K562 (cell line): ENCODE measurements at regions not wholly inside any gene's neighbourhood (a gene's known extent, or its start where the extent isn't known, plus 50 kb on each side); places are given as distances from the start of the nearest gene placed in this dataset.

Experiments
- EHMT2 ChIP-seq: fragments of 450-650 bp; IDR thresholded peaks from 2 replicates; pipeline ENCODE4 v1.6.1; 2018; ENCODE audit warnings: antibody characterized with exemption
- EP300 ChIP-seq: IDR thresholded peaks from 2 replicates; pipeline ENCODE4 v1.6.1; 2012; ENCODE audit warnings: low read length, improper control_type of control experiment
- MAZ ChIP-seq, 2 experiments: fragments of 450-650 bp in 1 of 2; sonication (generic) in 1 of 2; formaldehyde crosslinking; IDR thresholded peaks in 1 of 2; conservative IDR thresholded peaks in 1 of 2; 2 replicates each; pipeline versions ENCODE4 v1.4.0 to v1.5.0; 2020; ENCODE audit warnings: mild to moderate bottlenecking in 1 of 2, missing genetic modification reagents in 1 of 2
- MTA3 ChIP-seq: fragments of 450-650 bp; formaldehyde crosslinking; IDR thresholded peaks from 2 replicates; pipeline ENCODE4 v1.6.1; 2017; ENCODE audit warnings: mild to moderate bottlenecking, borderline replicate concordance
- SREBF1 ChIP-seq: fragments of 150-350 bp; IDR thresholded peaks from 2 replicates; pipeline ENCODE4 v1.6.1; 2014; ENCODE audit warnings: antibody characterized with exemption, low read depth, low read length, borderline replicate concordance
- SRF ChIP-seq, 2 experiments: fragments of 250-450, 450-650 bp in 1 of 2; sonication (Bioruptor Pico) in 1 of 2; sonication (generic) in 1 of 2; formaldehyde crosslinking; IDR thresholded peaks; 2 replicates each; pipeline versions ENCODE4 v1.5.0 to v1.5.1; 2020 to 2022; ENCODE audit warnings: mild to moderate bottlenecking in 1 of 2, missing genetic modification reagents in 1 of 2
- TEAD4 ChIP-seq, 2 experiments: sonication (generic) in 1 of 2; formaldehyde crosslinking in 1 of 2; IDR thresholded peaks; 2 replicates each; pipeline versions ENCODE4 v1.6.1 to v1.8.0; 2012 to 2022; ENCODE audit warnings: borderline replicate concordance in 1 of 2, inconsistent platforms in 1 of 2, low read length in 1 of 2, mild to moderate bottlenecking in 1 of 2, missing genetic modification reagents in 1 of 2
- YY1 ChIP-seq, 3 experiments: IDR thresholded peaks; 2 replicates each; pipeline ENCODE4 v1.6.1; 2011; ENCODE audit warnings: low read length in 2 of 3, mild to moderate bottlenecking in 2 of 3, moderate library complexity in 2 of 3, borderline replicate concordance in 1 of 3, control low read depth in 1 of 3, low read depth in 1 of 3; ENCODE audit not compliant: insufficient read depth in 3 of 3, insufficient replicate concordance in 2 of 3, control insufficient read depth in 1 of 3, insufficient read length in 1 of 3; ENCODE audit errors: extremely low read depth in 1 of 3
- ZC3H8 ChIP-seq: fragments of 450-650 bp; IDR thresholded peaks from 2 replicates; pipeline ENCODE4 v1.6.1; 2017
- ZNF780A ChIP-seq: fragments of 250-450 bp; sonication (Bioruptor Pico); IDR thresholded peaks from 2 replicates; pipeline ENCODE4 v1.5.0; 2021; ENCODE audit warnings: mild to moderate bottlenecking
- ZSCAN29 ChIP-seq: fragments of 450-650 bp; IDR thresholded peaks from 2 replicates; pipeline ENCODE4 v1.6.1; 2017

DNA sequence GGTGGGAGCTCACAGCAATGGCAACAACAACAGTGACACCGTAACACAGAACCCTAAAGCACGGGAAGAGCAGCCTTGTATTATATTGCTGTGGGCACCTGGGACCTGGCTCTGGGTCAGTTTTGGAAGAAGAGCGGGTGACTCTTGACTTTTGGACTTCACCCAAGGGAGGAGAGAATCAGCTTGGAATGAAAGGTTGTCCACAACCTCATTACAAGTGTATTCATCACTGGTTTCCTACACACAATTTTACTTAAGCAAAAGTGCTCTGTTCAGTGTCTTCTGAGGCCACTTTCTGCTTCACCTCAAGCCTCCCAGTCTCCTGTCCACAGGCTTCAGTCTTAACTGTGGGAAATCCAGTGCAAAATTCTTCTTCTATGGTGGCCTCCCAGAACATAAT, 263.8 kb downstream of the KCNE4 start:
- TF ChIP-seq EP300 (no peak), ZSCAN29 (no peak), ZNF780A (CRISPR knock-in tag) (no peak), EHMT2 (no peak), YY1 (IDR thresholded peaks at IDR 0.05; ENCODE audit: borderline replicate concordance in 1 of 3, control insufficient read depth in 1 of 3, extremely low read depth in 1 of 3, insufficient read depth in 3 of 3, insufficient read length in 1 of 3, insufficient replicate concordance in 2 of 3, low read depth in 1 of 3, low read length in 2 of 3) (no peak), MTA3 (no peak), SRF (CRISPR knock-in tag; IDR thresholded peaks at IDR 0.05) (no peak), ZC3H8 (no peak), MAZ (CRISPR knock-in tag; conservative IDR thresholded peaks at IDR 0.05 in 1 of 2, IDR thresholded peaks at IDR 0.05 in 1 of 2) (no peak), SREBF1 (no peak), TEAD4 (IDR thresholded peaks at IDR 0.05; ENCODE audit: low read length) (no peak), TEAD4 (CRISPR knock-in tag; IDR thresholded peaks at IDR 0.05; ENCODE audit: borderline replicate concordance) (no peak)
